22Rv1 (cell line): ENCODE measurements at regions not wholly inside any gene's neighbourhood (a gene's known extent, or its start where the extent isn't known, plus 50 kb on each side); places are given as distances from the start of the nearest gene placed in this dataset.
A peak's percentile ranks its signal among the peaks of the same experiment; 100 is the strongest.

Experiments used
- H3K27ac ChIP-seq: fragments of 450-650 bp; 2 replicates; pipeline ENCODE4 v1.5.1; 2017
- ZFX ChIP-seq: fragments of 450-650 bp; IDR thresholded peaks from 2 replicates; pipeline ENCODE4 v1.6.1; 2017; ENCODE audit warnings: antibody characterized with exemption, borderline replicate concordance
- TF ChIP-seq, protein P1 (sequence below): fragments of 450-650 bp; IDR thresholded peaks from 2 replicates; pipeline ENCODE4 v1.5.1; 2017; ENCODE audit warnings: mild to moderate bottlenecking

DNA sequence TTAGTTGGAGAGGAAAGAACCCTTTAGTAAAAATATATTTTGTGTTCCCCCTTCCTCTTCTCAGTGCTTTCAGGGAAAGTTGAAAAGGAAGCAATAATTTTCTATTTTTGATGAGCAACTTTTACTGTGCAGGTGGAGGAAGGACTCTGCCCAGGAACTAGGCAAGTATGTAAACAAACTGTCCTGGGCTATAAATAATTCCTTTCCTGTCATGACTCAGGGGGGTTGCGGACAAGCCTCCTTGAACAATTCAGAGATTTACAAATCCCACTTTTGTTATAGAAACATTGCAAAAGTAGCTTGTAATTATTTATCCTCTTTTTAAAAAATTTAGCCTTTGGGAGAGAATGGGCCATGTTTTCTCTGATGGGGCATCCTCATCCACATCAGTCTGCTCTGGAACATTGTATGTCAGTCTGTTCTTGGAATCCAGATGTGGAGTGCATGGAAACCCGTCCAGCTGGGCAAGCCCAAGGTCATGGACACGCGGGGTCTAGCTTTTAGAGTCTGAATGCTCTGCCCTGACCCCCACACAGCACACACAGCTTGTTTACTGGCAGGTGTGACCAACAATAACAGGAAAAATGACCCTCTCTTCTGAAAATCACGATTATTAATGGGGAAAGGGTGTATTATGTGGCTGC is 127.6 kb downstream of the GADD45G start:
- peak overlapping the region; percentile 17; the same call in 1 of the 2 replicates for H3K27ac ChIP-seq
- TF ChIP-seq, protein P1, sequence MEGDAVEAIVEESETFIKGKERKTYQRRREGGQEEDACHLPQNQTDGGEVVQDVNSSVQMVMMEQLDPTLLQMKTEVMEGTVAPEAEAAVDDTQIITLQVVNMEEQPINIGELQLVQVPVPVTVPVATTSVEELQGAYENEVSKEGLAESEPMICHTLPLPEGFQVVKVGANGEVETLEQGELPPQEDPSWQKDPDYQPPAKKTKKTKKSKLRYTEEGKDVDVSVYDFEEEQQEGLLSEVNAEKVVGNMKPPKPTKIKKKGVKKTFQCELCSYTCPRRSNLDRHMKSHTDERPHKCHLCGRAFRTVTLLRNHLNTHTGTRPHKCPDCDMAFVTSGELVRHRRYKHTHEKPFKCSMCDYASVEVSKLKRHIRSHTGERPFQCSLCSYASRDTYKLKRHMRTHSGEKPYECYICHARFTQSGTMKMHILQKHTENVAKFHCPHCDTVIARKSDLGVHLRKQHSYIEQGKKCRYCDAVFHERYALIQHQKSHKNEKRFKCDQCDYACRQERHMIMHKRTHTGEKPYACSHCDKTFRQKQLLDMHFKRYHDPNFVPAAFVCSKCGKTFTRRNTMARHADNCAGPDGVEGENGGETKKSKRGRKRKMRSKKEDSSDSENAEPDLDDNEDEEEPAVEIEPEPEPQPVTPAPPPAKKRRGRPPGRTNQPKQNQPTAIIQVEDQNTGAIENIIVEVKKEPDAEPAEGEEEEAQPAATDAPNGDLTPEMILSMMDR: no peak
- no peak for TF ChIP-seq ZFX

DNA sequence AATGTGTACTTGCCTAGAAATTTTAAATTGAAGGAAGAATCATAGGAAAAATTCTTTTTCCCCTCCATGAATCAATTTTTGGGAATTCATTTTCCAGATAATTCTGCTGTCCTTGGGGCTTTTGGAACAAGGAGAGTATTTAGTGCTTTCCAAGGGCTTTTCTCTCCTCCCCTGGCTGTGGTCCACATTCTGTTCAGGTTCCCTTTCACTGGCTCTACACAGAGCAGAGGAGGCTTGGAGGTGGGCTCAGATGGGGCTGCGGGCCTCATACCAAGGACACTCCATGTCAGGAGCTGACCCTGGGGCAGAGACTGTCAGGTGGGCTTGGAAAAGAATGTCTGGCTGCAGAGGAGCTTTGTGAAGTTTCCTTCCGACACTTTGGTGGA is 128.1 kb downstream of the GADD45G start:
- no peak overlapping the region for H3K27ac ChIP-seq
- no peak for TF ChIP-seq ZFX
- TF ChIP-seq, protein P1: no peak

DNA sequence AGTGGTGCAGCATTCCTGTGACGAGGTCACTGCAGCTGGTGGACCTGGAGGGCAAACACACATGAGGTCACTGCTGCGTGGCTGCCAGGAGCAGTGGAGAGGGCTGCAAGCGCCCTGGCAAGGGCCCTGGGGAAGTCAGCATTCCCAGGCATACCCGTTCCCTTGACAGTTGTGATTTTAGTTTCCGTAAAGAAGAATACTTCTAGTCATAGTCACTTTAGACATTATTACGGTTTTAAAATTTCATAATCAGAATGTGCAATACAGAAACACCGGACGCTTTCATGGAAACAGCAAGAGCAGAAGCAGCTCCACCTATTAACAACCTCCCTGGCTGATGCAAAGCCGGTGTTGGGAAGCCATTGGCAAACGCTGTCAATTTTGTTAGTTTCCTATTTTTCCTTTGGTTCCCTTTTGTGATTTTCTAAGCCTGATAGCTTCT is 129.8 kb downstream of the GADD45G start:
- no peak overlapping the region for H3K27ac ChIP-seq
- TF ChIP-seq, protein P1: no peak
- no peak for TF ChIP-seq ZFX

DNA sequence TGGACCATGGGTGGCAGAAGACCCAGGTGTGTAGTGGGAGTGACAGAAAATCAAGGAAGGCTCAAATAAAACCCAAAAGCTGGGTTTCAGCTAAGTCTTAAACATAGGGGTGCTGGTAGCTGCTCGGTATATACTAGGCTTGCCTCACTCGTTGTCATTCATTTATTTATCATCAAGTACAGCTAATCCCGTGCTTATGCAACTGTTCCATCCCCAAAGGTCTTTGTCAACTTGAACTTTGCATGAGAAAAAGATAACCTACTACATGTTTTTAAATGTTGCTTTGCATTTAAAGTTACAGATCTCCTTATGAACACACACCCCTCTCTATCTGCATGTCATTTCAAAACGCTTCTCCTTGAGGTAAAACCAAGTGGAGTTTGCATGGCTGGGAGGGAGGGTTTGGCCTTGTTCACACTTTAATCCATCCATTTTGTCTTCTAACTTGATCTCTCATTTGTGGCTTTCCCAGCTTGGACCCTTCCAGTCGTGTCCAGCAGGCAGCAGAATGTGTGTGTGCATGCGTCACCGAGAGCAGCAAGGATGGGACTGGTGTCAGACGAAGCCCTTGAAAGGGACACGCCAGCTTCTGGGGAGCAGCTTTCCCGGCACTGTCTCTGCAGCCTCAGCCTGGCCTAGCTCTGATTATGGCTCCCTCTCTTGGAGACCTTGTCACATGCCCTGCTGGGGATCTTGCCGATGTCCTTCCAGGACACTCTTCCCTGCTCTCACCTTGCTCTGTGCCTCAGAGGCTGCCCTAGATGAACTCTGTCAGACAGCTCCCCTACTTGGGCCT is 133.5 kb downstream of the GADD45G start:
- H3K27ac ChIP-seq: no peak overlapping the region
- no peak for TF ChIP-seq ZFX
- TF ChIP-seq, protein P1: no peak

DNA sequence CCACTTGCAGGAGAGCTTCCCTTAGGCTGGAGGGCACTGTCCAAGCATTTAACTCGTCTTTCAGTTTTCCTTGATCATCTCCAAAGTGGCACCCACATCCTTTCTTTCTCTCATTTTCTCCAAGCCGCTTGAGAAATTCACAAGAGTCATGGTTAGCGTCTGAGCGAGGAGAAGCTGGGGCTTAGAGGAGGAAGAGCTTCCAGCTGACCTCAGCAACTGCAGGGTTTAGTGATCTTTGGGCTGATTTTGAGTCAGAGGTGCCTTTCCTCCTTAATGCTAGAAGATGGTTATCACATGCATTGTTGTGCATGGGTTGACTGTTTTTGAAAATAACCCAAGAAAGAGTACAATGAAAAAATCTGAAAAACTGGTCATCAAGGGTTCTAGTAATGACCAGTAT is 134.7 kb downstream of the GADD45G start:
- no peak for TF ChIP-seq ZFX
- TF ChIP-seq, protein P1: no peak

DNA sequence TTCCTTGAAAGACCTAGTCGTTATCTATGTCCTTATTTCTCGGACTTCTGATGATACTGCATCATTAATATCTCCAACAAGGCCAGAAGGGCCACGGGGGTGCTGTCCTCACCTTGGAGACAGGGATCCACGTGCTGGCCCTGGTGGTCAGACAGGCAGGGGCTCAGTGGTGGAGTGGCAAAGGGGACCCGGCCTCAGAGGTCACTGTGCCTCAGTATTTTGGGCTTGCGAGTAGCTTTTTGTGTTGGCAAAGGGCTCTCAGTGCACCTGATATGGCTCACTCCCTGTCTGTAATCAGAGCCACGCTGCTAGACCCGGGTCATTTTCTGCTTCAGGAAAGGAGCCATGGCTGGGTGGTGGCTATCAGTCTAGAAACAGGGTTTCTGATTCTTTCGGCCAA is 135.1 kb downstream of the GADD45G start:
- TF ChIP-seq ZFX: no peak
- TF ChIP-seq, protein P1: no peak
- no peak overlapping the region for H3K27ac ChIP-seq

More for the DNA sequence above, 134.7 kb downstream of the GADD45G start:
- H3K27ac ChIP-seq: no peak overlapping the region

DNA sequence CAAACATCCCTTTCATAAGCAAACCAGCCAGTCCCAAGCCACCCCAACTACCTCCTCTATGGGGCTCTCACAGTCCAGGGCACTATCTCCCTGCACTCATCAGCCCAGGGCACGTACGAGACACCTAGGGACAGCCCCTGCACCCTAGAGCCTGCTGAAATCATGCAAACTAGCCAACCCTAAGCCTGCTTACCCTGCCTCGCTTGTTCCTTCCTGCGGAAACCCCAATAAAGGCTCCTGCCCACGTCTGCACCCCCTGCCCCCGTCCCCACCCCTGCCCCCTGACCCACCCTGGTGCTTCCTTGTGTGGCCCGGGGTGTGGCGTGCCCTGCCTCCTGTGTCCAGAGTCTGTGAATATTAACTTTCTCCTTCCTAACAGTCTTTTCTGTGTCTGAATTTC is 135.9 kb downstream of the GADD45G start:
- H3K27ac ChIP-seq: no peak overlapping the region
- TF ChIP-seq, protein P1: no peak
- no peak for TF ChIP-seq ZFX
